Ishikawa (cell line): ENCODE measurements at regions not wholly inside any gene's neighbourhood (a gene's known extent, or its start where the extent isn't known, plus 50 kb on each side); places are given as distances from the start of the nearest gene placed in this dataset.

Experiments
- CEBPB ChIP-seq: IDR thresholded peaks from 2 replicates; pipeline ENCODE4 v1.6.1; 2012
- CREB1 ChIP-seq: IDR thresholded peaks from 2 replicates; pipeline ENCODE4 v1.6.1; 2012; ENCODE audit warnings: low read depth
- EGR1 ChIP-seq: IDR thresholded peaks from 2 replicates; pipeline ENCODE4 v1.6.1; 2012
- EP300 ChIP-seq: IDR thresholded peaks from 2 replicates; pipeline ENCODE4 v1.6.1; 2012; ENCODE audit warnings: borderline replicate concordance
- FOXM1 ChIP-seq: IDR thresholded peaks from 2 replicates; pipeline ENCODE4 v1.6.1; 2012; ENCODE audit warnings: low read depth, borderline replicate concordance
- NFIC ChIP-seq: IDR thresholded peaks from 2 replicates; pipeline ENCODE4 v1.6.1; 2012
- RAD21 ChIP-seq: IDR thresholded peaks from 2 replicates; pipeline ENCODE4 v1.6.1; 2012; ENCODE audit warnings: low read depth
- TAF1 ChIP-seq: IDR thresholded peaks from 2 replicates; pipeline ENCODE4 v1.6.1; 2012; ENCODE audit warnings: low read depth, mild to moderate bottlenecking
- TCF12 ChIP-seq: IDR thresholded peaks from 2 replicates; pipeline ENCODE4 v1.6.1; 2012; ENCODE audit warnings: low read depth
- TEAD4 ChIP-seq: IDR thresholded peaks from 2 replicates; pipeline ENCODE4 v1.6.1; 2012
- USF1 ChIP-seq: IDR thresholded peaks from 2 replicates; pipeline ENCODE4 v1.6.1; 2012
- YY1 ChIP-seq: IDR thresholded peaks from 2 replicates; pipeline ENCODE4 v1.6.1; 2012; ENCODE audit warnings: low read depth
- ZBTB7A ChIP-seq: IDR thresholded peaks from 2 replicates; pipeline ENCODE4 v1.6.1; 2012; ENCODE audit warnings: low read depth
- TF ChIP-seq, protein P1 (sequence below): IDR thresholded peaks from 2 replicates; pipeline ENCODE4 v1.6.1; 2012
- TF ChIP-seq, protein P2 (sequence below): IDR thresholded peaks from 2 replicates; pipeline ENCODE4 v1.6.1; 2012; ENCODE audit warnings: low read depth, mild to moderate bottlenecking

DNA sequence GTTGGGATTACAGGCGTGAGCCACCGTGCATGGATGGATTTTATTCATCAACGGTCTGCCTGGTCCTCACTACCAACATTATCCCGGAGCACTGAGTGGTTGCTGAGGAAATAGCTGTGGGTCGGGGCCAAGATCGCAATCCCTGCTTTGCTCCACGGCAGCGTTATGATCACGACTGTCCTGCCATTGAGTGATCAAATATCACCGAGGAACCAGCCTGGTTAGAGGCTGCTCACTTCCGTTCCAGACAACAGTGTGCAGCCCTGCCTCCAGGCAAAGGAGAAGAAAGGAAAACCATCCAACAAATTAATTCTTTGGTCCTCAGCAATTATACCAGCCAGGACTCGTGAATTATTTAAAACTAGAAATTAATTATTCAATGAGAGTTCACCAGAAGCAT, 70.6 kb upstream of the TBL1X start:
- TF ChIP-seq ZBTB7A (no peak), EGR1 (no peak), FOXM1 (no peak), CREB1 (no peak), CEBPB (no peak), NFIC (no peak), TEAD4 (no peak), TCF12 (no peak), EP300 (no peak), YY1 (no peak), RAD21 (no peak)
- TF ChIP-seq, protein P1, sequence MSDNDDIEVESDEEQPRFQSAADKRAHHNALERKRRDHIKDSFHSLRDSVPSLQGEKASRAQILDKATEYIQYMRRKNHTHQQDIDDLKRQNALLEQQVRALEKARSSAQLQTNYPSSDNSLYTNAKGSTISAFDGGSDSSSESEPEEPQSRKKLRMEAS: no peak
- TF ChIP-seq, protein P2, sequence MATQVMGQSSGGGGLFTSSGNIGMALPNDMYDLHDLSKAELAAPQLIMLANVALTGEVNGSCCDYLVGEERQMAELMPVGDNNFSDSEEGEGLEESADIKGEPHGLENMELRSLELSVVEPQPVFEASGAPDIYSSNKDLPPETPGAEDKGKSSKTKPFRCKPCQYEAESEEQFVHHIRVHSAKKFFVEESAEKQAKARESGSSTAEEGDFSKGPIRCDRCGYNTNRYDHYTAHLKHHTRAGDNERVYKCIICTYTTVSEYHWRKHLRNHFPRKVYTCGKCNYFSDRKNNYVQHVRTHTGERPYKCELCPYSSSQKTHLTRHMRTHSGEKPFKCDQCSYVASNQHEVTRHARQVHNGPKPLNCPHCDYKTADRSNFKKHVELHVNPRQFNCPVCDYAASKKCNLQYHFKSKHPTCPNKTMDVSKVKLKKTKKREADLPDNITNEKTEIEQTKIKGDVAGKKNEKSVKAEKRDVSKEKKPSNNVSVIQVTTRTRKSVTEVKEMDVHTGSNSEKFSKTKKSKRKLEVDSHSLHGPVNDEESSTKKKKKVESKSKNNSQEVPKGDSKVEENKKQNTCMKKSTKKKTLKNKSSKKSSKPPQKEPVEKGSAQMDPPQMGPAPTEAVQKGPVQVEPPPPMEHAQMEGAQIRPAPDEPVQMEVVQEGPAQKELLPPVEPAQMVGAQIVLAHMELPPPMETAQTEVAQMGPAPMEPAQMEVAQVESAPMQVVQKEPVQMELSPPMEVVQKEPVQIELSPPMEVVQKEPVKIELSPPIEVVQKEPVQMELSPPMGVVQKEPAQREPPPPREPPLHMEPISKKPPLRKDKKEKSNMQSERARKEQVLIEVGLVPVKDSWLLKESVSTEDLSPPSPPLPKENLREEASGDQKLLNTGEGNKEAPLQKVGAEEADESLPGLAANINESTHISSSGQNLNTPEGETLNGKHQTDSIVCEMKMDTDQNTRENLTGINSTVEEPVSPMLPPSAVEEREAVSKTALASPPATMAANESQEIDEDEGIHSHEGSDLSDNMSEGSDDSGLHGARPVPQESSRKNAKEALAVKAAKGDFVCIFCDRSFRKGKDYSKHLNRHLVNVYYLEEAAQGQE: no peak

GRCh38 chrX:9396930-9397329, 67.9 kb upstream of the TBL1X start:
- TF ChIP-seq RAD21: no peak
- TF ChIP-seq, protein P2: no peak
- TF ChIP-seq YY1: no peak
- no peak for TF ChIP-seq CREB1
- no peak for TF ChIP-seq TEAD4
- TF ChIP-seq NFIC: no peak

DNA sequence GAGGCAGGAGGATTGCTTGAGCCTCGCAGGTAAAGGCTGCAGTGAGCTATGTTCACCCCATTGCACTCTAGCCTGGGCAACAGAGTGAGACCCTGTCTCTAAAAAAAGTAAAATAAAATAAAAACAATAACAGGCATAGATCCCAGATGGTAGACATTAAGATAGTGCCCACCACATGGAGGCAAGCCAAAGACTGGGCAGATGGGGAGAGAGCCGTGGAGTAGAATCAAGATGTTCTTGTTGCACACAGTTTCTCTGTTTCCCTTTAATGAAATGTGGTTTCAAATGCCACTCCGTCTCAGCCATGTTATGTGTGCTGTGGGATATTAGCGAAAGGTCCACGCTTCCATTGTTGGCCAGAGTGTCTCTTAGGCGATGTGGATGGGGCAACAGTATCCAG, 63.8 kb upstream of the TBL1X start:
- TF ChIP-seq TEAD4: no peak
- TF ChIP-seq YY1: no peak
- TF ChIP-seq CREB1: no peak
- no peak for TF ChIP-seq NFIC
- no peak for TF ChIP-seq CEBPB
- no peak for TF ChIP-seq USF1
- TF ChIP-seq TCF12: no peak
- TF ChIP-seq RAD21: no peak
- no peak for TF ChIP-seq ZBTB7A
- no peak for TF ChIP-seq TAF1
- TF ChIP-seq, protein P2: no peak
- no peak for TF ChIP-seq EGR1
- no peak for TF ChIP-seq EP300
- TF ChIP-seq FOXM1: no peak
- TF ChIP-seq, protein P1: no peak

GRCh38 chrX:9403374-9403773, 61.5 kb upstream of the TBL1X start:
- no peak for TF ChIP-seq CREB1

DNA sequence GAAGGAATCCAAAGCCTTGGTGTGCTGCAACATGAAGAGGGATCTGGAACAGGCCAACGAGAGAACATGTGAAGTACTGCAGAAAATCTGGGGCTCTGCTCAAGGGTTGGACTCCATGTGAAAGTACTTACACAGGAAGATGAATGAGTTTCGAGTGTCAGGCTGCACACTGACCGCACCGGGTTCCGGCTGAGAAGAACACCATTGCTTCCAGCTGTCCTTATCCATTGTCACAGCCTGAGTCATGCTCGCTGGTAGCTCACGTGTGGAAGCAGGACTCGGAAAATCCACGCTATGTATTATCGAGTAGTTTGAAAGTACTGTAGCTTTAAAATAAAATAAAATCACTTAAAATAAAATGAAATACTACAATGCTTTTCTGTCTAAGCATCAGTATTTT, 50.4 kb upstream of the TBL1X start:
- TF ChIP-seq ZBTB7A: no peak
- TF ChIP-seq, protein P2: no peak
- TF ChIP-seq, protein P1: no peak
- no peak for TF ChIP-seq TAF1
- no peak for TF ChIP-seq RAD21
- TF ChIP-seq CEBPB: no peak
- no peak for TF ChIP-seq EGR1
- TF ChIP-seq TCF12: no peak
- no peak for TF ChIP-seq YY1
- no peak for TF ChIP-seq TEAD4
- no peak for TF ChIP-seq FOXM1
- TF ChIP-seq USF1: no peak
- no peak for TF ChIP-seq CREB1
- no peak for TF ChIP-seq NFIC
- TF ChIP-seq EP300: no peak
